ENCODE measurements at regions not wholly inside any gene's neighbourhood (a gene's known extent, or its start where the extent isn't known, plus 50 kb on each side); places are given as distances from the start of the nearest gene placed in this dataset.

DNA sequence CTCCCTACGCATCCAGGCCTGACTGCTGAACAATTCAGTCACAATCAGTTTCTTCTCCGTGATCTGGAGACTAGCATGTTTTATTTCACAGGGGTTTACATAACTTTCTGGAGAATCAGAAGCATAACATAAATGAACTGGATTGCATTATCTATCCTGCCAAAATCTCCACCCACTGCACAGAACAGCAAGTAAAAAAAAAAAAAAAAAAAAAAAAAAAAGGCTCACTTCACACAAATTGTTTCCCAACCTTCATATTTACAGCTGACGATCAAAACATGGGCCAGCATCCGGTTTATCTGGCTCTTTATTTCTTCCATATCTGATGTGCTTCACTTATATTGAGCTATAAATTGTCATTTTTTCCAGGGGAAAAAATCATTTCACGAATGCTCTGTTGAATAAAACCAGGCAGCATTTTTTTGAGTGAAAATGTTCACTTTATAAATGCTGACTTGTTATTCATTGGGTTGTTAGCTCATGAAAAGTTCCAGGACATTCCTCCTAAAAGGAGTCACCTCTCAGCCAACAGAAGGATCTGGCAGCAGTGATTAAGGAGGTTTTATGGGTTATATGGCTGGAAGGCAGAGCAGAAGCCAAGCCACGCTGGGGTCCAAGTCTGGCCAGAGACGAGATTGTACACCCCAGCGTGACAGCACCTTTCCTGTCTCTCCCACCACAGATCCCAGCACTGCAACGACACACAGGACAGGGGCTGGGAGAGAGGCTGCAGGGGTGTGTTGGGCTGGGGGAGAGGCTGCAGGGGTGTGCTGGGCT lies 51.2 kb upstream of the GLI2 start:
- no peak for DNase-seq

DNA sequence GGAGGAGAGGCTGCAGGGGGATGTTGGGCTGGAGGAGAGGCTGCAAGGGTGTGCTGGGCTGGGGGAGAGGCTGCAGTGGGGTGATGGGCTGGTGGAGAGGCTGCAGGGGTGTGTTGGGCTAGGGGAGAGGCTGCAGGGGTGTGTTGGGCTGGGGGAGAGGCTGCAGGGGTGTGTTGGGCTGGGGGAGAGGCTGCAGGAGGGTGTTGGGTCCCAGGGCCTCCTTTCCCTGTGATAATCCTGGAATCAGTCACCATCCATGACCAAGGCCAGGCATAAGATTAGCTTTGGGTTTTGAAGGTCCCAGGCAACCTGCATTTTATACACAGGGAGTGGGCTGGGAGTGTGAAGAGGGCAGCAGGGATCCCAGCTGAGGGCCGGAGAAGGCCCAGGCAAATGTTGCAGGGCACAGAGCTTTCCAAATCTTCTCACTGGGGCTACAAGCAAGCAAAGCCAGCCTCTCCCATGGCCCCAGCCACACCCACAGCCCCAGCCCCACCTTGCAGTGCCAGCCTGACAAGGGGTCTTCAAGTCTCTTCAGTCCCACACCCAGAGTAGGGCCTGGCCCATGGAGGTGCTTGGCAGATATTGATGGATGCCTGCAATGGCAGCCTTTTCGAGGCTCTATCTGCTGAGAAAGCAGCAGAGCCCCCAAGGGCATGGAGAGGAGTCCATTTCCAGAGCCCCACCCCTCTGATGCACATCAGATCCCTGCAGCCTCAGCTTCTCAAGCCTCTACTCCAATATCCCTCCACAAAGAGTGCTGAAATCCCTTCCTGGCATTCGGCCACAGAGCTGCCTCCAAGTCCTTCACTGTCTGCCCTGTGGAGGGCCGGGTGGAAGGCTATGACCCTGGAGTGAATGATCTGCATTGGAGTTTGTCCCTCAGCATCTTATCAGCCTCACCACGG lies 50.3 kb upstream of the GLI2 start:
- DNase-seq, result no peak
